HL-60 (cell line): ENCODE measurements at regions not wholly inside any gene's neighbourhood (a gene's known extent, or its start where the extent isn't known, plus 50 kb on each side); places are given as distances from the start of the nearest gene placed in this dataset.

ENCODE experiments used
- DNase-seq, 2 experiments: peaks; one replicate each; pipeline ENCODE4 v3.0.0-alpha.2; 2010 to 2020; ENCODE audit warnings: low read depth in 1 of 2, low spot score in 1 of 2
- H3K27ac ChIP-seq: fragments of 250-450 bp; sonication (Bioruptor Pico); replicated peaks from 2 replicates; pipeline ENCODE4 v1.5.1; 2020; ENCODE audit warnings: mild to moderate bottlenecking, moderate library complexity
- H3K27me3 ChIP-seq: fragments of 250-450 bp; sonication (Bioruptor Pico); 2 replicates; pipeline ENCODE4 v1.5.1; 2021; ENCODE audit warnings: mild to moderate bottlenecking, moderate library complexity; ENCODE audit not compliant: insufficient read depth, poor library complexity, severe bottlenecking
- H3K4me3 ChIP-seq: replicated peaks from 2 replicates; pipeline ENCODE4 v1.5.1; 2011; ENCODE audit warnings: mild to moderate bottlenecking, control low read depth, low read length; ENCODE audit not compliant: insufficient read depth
- CTCF ChIP-seq: IDR thresholded peaks from one replicate; pipeline ENCODE4 v1.5.1; 2011; ENCODE audit warnings: low read length, control low read depth, inconsistent platforms; ENCODE audit not compliant: insufficient read depth
- GABPA ChIP-seq: IDR thresholded peaks from 2 replicates; pipeline ENCODE4 v1.6.1; 2012; ENCODE audit warnings: low read depth
- POLR2AphosphoS5 ChIP-seq: IDR thresholded peaks from 2 replicates; pipeline ENCODE4 v1.6.1; 2012; ENCODE audit warnings: low read depth
- REST ChIP-seq: IDR thresholded peaks from 2 replicates; pipeline ENCODE4 v1.6.1; 2012; ENCODE audit warnings: low read depth; ENCODE audit not compliant: insufficient replicate concordance
- SPI1 ChIP-seq: IDR thresholded peaks from 2 replicates; pipeline ENCODE4 v1.6.1; 2012; ENCODE audit warnings: low read depth, mild to moderate bottlenecking, borderline replicate concordance

- peak overlapping the region; percentile 43 for H3K27ac ChIP-seq
- no peaks in the 10 kb centered on the region for H3K27me3 ChIP-seq
- no peak for TF ChIP-seq REST
- no peak for TF ChIP-seq POLR2AphosphoS5
- TF ChIP-seq SPI1: no peak
- no peak for TF ChIP-seq CTCF
- TF ChIP-seq GABPA: no peak
- DNase-seq: no peak
- H3K4me3 ChIP-seq: no peak overlapping the region
These were observed 69.4 kb upstream of the FBXL4 start for GRCh38 chr6:99017150-99017549.

GRCh38 chr6:99016355-99016754 lies 68.6 kb upstream of the FBXL4 start:
- peak overlapping the region; percentile 43 for H3K27ac ChIP-seq
- H3K27me3 ChIP-seq: no peaks in the 10 kb centered on the region
- H3K4me3 ChIP-seq: no peak overlapping the region
- peak; percentile 41 to 96 for DNase-seq
- TF ChIP-seq POLR2AphosphoS5 (peak; percentile 96), GABPA (no peak), CTCF (no peak), SPI1 (peak; percentile 4; the same call in 1 of the 2 replicates), REST (no peak)

GRCh38 chr6:99014061-99014460 lies 66.3 kb upstream of the FBXL4 start:
- H3K4me3 ChIP-seq: no peak overlapping the region
- TF ChIP-seq POLR2AphosphoS5 (no peak), GABPA (no peak), SPI1 (no peak), CTCF (no peak), REST (no peak)
- no peak overlapping the region for H3K27ac ChIP-seq
- peak in 1 of 2 experiments; percentile 38 for DNase-seq
- no peaks in the 10 kb centered on the region for H3K27me3 ChIP-seq
